ENCODE measurements at regions not wholly inside any gene's neighbourhood (a gene's known extent, or its start where the extent isn't known, plus 50 kb on each side); places are given as distances from the start of the nearest gene placed in this dataset.

- H3K4me3 ChIP-seq (replicated peaks; ENCODE audit: low read depth, low read length), result no peak overlapping the region
- no peak for TF ChIP-seq CTCF (IDR thresholded peaks at IDR 0.05; ENCODE audit: low read depth, low read length, missing control alignments)
- no peak for DNase-seq (ENCODE audit: extremely low read depth, low read depth)
Measured at GRCh38 chr13:73622381-73622780, 511.8 kb downstream of the KLF12 start.

- no peak for DNase-seq (ENCODE audit: extremely low read depth, low read depth)
- no peak overlapping the region for H3K4me3 ChIP-seq (replicated peaks; ENCODE audit: low read depth, low read length)
- TF ChIP-seq CTCF (IDR thresholded peaks at IDR 0.05; ENCODE audit: low read depth, low read length, missing control alignments), result no peak
Measured at GRCh38 chr13:73618275-73618865, 515.8 kb downstream of the KLF12 start.

- TF ChIP-seq CTCF (IDR thresholded peaks at IDR 0.05; ENCODE audit: low read depth, low read length, missing control alignments), result no peak
- H3K4me3 ChIP-seq (replicated peaks; ENCODE audit: low read depth, low read length), result no peak overlapping the region
- no peak for DNase-seq (ENCODE audit: extremely low read depth, low read depth)
Measured at GRCh38 chr13:73616861-73617260, 517.3 kb downstream of the KLF12 start.

- no peak for TF ChIP-seq CTCF (IDR thresholded peaks at IDR 0.05; ENCODE audit: low read depth, low read length, missing control alignments)
- H3K4me3 ChIP-seq (replicated peaks; ENCODE audit: low read depth, low read length), result no peak overlapping the region
- no peak for DNase-seq (ENCODE audit: extremely low read depth, low read depth)
Measured at GRCh38 chr13:73610799-73611592, 523.2 kb downstream of the KLF12 start.

GRCh38 chr13:73608711-73609485, 525.3 kb downstream of the KLF12 start:
- DNase-seq (ENCODE audit: extremely low read depth, low read depth), result no peak
- no peak for TF ChIP-seq CTCF (IDR thresholded peaks at IDR 0.05; ENCODE audit: low read depth, low read length, missing control alignments)
- H3K4me3 ChIP-seq (replicated peaks; ENCODE audit: low read depth, low read length), result no peak overlapping the region

- TF ChIP-seq CTCF (IDR thresholded peaks at IDR 0.05; ENCODE audit: low read depth, low read length, missing control alignments), result no peak
- no peak for DNase-seq (ENCODE audit: extremely low read depth, low read depth)
- no peak overlapping the region for H3K4me3 ChIP-seq (replicated peaks; ENCODE audit: low read depth, low read length)
Measured at GRCh38 chr13:73608157-73608516, 526.1 kb downstream of the KLF12 start.

Data from HFF-Myc (cell line).